GM23338 (cell line): ENCODE measurements at regions not wholly inside any gene's neighbourhood (a gene's known extent, or its start where the extent isn't known, plus 50 kb on each side); places are given as distances from the start of the nearest gene placed in this dataset.

Experiments
- CREB1 ChIP-seq: fragments of 250-450 bp; sonication (Bioruptor Pico); IDR thresholded peaks from 2 replicates; pipeline ENCODE4 v1.5.0; 2020; ENCODE audit warnings: low read depth, mild to moderate bottlenecking, moderate library complexity
- ETS1 ChIP-seq: IDR thresholded peaks from 2 replicates; pipeline ENCODE4 v1.6.1; 2016; ENCODE audit warnings: antibody characterized with exemption
- EZH2 ChIP-seq: fragments of 200-600 bp; sonication (generic); IDR thresholded peaks from one replicate; pipeline ENCODE4 v1.8.0; 2017; ENCODE audit warnings: antibody characterized with exemption, mild to moderate bottlenecking, low read depth; ENCODE audit not compliant: unreplicated experiment
- EZH2phosphoT487 ChIP-seq: fragments of 200-600 bp; sonication (generic); IDR thresholded peaks from one replicate; pipeline ENCODE4 v1.8.1; 2018; ENCODE audit warnings: antibody characterized with exemption; ENCODE audit not compliant: unreplicated experiment
- JUNB ChIP-seq: IDR thresholded peaks from one replicate; pipeline ENCODE4 v1.6.1; 2016; ENCODE audit warnings: antibody characterized with exemption; ENCODE audit not compliant: unreplicated experiment
- POLR2AphosphoS5 ChIP-seq: IDR thresholded peaks from 2 replicates; pipeline ENCODE4 v1.6.1; 2016; ENCODE audit warnings: antibody characterized with exemption, low read depth
- REST ChIP-seq: IDR thresholded peaks from one replicate; pipeline ENCODE4 v1.6.1; 2018; ENCODE audit warnings: antibody characterized with exemption; ENCODE audit not compliant: unreplicated experiment
- ZNF462 ChIP-seq: fragments of 250-450 bp; sonication (Bioruptor Pico); IDR thresholded peaks from 2 replicates; pipeline ENCODE4 v1.5.0; 2020; ENCODE audit warnings: mild to moderate bottlenecking, moderate library complexity
- TF ChIP-seq, protein P1 (sequence below), 2 experiments: fragments of 200-600 bp in 1 of 2; sonication (generic) in 1 of 2; conservative IDR thresholded peaks; 2 replicates each; pipeline versions ENCODE4 v1.5.1 to v1.6.1; 2016 to 2017; ENCODE audit warnings: antibody characterized with exemption in 2 of 2, low read depth in 2 of 2, mild to moderate bottlenecking in 2 of 2, moderate library complexity in 1 of 2

DNA sequence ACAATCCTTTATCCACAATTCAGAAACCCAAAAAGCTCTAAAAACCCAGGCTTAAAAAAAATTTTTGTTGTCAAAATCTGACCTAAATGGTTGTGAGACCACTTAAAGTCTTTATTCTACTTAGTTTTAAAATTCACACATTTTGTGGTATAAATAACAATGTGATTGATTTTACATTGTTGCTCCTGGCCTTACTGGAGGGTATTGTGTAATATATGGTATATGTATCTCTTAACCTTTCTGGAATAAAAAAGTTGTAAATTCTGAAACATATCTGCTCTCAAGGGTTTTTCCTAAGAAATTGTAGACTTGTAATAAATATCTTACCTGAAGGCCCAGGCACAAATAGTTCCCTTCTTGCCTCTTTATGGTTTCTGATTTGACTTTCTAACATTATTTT is 73.3 kb upstream of the PNPT1 start:
- TF ChIP-seq EZH2 (no peak), CREB1 (CRISPR knock-in tag) (no peak), POLR2AphosphoS5 (no peak), JUNB (no peak), ETS1 (no peak), REST (no peak), EZH2phosphoT487 (no peak), ZNF462 (CRISPR knock-in tag) (no peak)
- TF ChIP-seq, protein P1, sequence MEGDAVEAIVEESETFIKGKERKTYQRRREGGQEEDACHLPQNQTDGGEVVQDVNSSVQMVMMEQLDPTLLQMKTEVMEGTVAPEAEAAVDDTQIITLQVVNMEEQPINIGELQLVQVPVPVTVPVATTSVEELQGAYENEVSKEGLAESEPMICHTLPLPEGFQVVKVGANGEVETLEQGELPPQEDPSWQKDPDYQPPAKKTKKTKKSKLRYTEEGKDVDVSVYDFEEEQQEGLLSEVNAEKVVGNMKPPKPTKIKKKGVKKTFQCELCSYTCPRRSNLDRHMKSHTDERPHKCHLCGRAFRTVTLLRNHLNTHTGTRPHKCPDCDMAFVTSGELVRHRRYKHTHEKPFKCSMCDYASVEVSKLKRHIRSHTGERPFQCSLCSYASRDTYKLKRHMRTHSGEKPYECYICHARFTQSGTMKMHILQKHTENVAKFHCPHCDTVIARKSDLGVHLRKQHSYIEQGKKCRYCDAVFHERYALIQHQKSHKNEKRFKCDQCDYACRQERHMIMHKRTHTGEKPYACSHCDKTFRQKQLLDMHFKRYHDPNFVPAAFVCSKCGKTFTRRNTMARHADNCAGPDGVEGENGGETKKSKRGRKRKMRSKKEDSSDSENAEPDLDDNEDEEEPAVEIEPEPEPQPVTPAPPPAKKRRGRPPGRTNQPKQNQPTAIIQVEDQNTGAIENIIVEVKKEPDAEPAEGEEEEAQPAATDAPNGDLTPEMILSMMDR (conservative IDR thresholded peaks at IDR 0.05; ENCODE audit: low read depth in 2 of 2): no peak
